CD4-positive, alpha-beta T cell treated with Interleukin-4 for 4 hours (primary cell): ENCODE measurements at regions not wholly inside any gene's neighbourhood (a gene's known extent, or its start where the extent isn't known, plus 50 kb on each side); places are given as distances from the start of the nearest gene placed in this dataset.
"Not testable (repeated sequence)": the region's sequence is repeated elsewhere in the genome, so short reads cannot be mapped to it uniquely, and the experiment has no call there.

Experiments
- DNase-seq: peaks from one replicate; pipeline ENCODE4 v3.0.0-alpha.2; 2020

- DNase-seq, result no peak
Observed at GRCh38 chr5:17039170-17039569, 103.1 kb upstream of the MYO10 start.

DNA sequence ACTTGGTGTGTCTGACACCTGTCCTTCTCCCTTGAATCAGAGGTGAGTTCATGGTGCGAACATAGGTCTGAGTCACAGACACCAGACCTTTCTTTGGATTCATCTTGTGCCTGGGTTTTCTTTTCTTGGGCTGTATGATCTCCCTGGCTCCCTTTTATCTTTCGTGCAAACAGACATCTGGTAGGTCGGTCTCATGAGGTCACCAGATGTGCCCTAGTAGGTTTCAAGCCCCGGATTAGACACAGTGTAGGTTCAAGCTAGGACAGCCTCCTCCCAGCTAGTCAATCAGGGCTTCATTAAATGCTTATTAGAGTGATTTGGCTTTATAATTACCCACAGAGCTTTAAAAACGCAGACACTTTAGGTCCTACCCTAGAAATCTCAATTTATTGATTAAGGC is 106.0 kb upstream of the MYO10 start:
- DNase-seq, result no peak

DNA sequence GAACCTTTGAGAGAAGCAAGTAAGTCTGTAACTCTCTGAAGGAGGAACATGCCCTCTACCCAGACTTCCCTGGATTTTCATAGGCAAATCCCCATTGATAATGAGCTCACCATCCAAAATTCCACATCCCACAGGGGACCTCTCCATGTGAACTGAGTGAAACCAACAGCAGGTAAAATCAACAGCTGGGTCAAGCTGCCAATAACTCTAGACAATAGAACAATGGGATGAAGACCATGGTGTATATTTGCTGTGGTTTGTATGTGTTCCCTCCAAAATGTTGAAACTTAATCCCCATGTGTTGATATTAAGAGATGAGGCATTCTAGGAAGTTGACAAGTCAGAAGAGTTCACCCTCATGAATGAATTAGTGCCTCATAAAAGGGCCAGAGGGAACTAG is 110.2 kb upstream of the MYO10 start:
- no peak for DNase-seq

DNA sequence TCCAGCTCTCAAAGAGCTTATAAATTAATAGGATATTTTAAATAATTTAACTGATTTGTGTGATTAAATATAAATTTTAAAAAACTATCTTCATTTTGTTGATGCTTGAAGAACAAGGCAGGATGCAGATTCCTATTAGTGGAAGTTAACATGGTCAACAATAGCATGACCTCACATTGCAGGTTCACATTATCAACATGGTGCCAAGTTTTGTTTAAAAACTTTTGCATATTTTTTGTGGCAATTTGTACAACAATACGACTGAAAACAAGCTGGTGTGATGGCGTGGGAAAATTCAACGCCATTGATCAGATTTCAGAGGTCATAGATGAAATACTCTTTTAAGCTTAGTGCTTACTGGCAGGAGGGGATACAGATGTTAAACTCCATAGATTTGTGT is 114.1 kb upstream of the MYO10 start:
- DNase-seq, result no peak

DNA sequence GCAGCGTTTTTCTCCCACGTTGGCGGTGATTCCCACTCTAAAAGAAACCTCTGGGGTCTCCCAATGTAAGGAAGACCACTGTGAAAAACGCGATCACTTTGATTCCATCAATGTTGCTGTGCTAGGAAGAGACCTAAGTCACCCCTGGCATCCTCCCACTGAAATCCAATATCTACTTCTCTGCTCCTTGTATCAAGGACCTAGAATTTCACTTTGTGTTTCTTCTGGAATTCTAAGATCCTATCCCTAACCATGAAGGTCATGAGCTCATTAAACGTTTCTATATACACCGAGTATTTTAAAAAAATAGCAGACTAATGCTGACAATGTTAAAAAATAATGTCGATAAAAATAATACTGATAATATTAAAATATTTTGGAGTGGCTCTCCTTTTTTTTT is 118.8 kb upstream of the MYO10 start:
- no peak for DNase-seq

DNA sequence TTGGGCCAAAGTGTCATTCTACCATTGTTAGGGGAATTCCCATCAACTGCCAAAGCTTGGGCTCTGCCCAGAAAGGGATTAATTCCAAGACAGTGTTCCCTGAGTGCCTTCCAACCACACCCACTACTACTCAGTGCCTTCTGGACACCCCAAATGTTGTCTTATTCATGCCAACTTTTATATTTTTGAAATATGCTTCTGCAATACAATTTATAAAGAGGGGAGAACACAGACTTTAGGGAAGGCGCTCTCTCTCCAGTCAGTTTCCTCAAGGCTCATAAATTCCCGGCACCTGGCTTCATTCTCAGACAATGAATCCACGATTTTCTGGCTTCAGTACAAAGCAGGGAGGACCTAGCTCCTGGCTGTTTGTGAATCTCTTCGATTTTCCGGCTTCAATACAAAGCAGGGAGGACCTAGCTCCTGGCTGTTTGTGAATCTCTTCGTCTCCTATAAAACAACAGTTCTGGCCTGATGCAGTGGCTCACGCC is 120.1 kb upstream of the MYO10 start:
- DNase-seq, result no peak

DNA sequence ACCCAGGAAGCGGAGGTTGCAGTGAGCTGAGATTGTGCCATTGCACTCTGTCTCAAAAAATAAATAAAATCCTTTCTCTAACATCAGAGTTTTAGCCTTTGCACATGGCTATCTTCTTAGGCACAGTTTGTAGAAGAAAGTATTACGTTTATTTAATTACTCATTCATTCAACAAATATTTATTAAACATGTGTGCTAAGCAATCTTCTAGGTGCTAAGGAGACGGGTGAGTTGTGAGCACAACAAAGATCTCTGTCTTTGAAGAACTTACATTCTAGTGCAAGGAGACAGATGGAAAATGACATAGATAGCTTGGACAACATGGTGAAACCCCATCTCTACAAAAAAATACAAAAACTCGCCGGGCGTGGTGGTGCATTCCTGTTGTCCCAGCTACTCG is 122.3 kb upstream of the MYO10 start:
- no peak for DNase-seq

DNA sequence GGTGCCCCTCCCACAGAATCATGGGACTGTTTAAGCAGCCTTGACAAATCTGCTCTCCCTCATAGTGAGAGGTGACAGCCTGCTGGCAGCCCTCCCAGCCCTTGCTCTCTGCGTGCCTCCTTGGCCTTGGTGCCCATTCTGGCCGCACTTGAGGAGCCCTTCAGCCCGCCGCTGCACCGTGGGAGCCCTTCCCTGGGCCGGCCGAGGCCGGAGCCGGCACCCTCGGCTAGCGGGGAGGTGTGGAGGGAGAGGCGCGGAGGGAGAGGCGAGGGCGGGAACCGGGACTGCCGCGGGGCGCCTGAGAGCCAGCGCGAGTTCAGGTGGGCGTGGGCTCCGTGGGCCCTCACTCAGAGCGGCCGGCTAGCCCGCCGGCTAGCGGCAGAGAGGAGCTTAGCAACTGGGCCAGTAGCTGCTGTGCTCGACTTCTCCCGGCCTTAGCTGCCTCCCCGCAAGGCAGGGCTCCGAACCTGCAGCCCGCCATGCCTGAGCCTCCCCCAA is 125.9 kb upstream of the MYO10 start:
- DNase-seq, result no peak

DNA sequence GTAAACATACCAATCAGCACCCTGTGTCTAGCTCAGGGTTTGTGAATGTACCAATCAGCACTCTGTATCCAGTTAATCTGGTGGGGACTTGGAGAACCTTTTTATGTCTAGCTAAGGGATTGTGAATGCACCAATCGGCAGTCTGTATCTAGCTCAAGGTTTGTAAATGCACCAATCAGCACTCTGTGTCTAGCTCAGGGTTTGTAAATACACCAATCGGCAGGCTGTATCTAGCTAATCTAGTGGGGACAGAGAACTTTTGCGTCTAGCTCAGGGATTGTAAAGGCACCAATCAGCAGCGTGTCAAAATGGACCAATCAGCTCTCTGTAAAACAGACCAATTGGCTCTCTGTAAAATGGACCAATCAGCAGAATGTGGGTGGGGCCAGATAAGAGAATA is 126.7 kb upstream of the MYO10 start:
- DNase-seq, result not testable (repeated sequence)

DNA sequence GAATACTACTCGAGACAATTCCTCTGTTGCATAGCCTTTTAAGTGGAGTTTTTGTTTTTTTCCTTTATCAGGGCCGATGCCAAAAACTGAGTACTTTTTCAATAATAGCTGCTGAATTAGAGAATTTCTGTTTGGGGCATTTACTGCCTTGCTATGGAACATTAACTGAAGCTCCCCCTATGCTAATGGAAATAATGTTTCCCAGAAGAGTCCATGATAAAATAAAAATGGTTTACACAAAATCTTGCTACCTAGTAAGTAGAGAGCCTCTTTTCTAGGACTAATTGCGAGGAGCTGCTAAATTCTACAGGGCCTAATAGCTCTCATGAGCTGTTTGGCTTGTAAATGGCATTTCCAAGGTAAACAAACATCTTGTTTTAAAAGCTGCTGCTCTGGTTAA is 128.2 kb upstream of the MYO10 start:
- DNase-seq, result no peak

DNA sequence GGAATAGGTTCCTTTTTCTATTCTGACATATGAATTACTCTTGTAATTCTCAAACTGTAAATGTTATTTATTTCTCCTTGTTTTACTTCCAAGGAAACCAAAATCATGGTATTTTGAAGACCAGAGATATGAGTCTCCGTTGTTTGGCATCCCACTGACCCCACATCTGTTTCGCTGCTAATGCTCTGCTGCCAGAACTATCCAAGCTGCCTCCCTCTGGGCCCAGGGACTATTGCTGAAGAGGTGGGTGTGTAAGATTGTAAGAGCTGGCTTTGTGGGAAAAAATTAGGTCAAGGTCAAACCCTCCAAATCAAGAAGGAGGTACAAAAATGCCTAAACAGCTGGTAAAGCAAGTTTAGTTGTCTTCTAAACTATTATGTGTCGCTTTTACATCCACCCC is 129.4 kb upstream of the MYO10 start:
- DNase-seq, result no peak

DNA sequence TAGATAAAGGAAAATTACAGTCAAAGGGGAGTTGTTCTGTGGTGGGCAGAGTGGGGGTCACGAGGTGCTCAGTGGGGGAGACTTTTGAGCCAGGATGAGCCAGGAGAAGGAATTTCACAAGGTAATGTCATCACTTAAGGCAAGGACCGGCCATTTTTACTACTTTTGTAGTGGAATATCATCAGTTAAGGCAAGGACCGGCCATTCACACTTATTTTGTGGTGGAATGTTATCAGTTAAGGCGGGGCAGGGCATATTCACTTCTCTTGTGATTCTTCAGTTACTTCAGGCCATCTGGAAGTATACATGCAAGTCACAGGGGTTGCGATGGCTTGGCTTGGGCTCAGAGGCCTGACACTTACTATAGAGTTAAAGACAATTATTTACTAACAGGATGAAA is 129.9 kb upstream of the MYO10 start:
- DNase-seq, result not testable (repeated sequence)

GRCh38 chr5:17067657-17068392 is 131.7 kb upstream of the MYO10 start:
- no peak for DNase-seq

- no peak for DNase-seq
Observed at GRCh38 chr5:17069995-17070511, 134.0 kb upstream of the MYO10 start.

DNA sequence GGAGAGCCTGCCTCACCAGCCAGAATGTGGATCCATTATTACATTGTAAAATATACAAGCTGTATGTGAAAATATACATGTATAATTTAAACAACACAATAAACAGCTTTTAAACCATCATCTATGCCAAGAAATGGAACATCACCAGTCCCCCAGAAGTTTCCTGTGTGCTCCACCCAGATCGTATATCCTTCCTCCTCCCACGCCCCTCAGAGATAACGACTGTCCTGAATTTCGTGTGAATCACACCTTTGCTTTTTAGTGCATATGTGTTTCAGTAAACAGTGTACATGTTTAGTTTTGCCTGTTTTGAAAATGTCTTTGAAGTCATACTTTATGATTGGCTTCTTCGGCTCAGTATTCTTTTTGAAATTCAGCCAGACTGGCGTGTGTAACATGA is 134.6 kb upstream of the MYO10 start:
- DNase-seq, result no peak

DNA sequence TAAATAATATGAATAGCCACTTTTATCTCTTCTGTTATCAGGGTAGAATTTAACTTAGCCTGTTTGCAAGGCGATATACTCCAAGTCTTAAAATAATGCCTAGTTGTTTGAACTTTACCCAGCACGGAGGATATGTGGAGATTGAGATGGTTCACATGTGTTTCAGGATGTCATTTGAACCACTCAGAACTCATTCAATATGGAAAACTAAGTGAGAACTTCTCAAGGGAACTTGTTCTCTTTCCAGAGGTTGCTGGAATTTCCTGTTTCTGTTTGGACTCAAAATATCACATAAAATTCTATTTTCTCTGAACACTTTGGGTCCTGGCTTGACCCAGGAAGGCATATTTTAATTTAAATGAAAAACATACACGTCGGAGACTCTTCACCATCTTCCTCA is 139.1 kb upstream of the MYO10 start:
- no peak for DNase-seq

- DNase-seq, result no peak
Observed at GRCh38 chr5:17076272-17076671, 140.2 kb upstream of the MYO10 start.

GRCh38 chr5:17077440-17078233 is 139.8 kb upstream of the BASP1 start:
- DNase-seq, result no peak

DNA sequence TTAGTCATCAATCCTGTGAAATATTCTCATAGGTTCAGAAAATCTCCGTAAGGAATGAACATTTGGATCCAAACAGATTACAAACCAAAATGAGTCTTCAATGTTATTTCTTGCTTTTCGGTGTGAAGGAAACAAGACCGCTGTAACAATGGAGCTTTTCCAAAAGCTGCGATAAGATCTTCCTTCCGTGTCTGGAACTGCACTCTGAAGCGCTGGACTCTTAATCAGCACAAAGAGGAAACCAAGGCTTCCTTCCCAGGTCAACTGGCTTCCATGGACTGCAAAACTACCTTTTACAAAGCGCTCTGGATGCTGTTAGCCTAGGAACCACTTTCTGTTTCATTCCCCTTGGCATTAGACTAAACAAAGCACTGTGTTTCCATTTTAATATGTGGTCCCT is 137.9 kb upstream of the BASP1 start:
- no peak for DNase-seq

GRCh38 chr5:17080361-17080760 is 137.1 kb upstream of the BASP1 start:
- no peak for DNase-seq

GRCh38 chr5:17081142-17081541 is 136.3 kb upstream of the BASP1 start:
- DNase-seq, result no peak

DNA sequence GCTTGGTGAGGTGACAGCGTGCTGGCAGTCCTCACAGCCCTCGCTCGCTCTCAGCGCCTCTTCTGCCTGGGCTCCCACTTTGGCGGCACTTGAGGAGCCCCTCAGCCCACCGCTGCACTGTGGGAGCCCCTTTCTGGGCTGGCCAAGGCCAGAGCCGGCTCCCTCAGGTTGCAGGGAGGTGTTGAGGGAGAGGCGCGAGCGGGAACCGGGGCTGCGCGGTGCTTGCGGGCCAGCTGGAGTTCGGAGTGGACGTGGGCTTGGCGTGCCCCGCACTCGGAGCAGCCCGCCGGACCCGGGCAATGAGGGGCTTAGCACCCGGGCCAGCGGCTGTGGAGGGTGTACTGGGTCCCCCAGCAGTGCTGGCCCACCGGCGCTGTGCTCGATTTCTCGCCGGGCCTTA is 134.2 kb upstream of the BASP1 start:
- DNase-seq, result not testable (repeated sequence)

GRCh38 chr5:17087035-17087434 is 130.4 kb upstream of the BASP1 start:
- DNase-seq, result no peak

DNA sequence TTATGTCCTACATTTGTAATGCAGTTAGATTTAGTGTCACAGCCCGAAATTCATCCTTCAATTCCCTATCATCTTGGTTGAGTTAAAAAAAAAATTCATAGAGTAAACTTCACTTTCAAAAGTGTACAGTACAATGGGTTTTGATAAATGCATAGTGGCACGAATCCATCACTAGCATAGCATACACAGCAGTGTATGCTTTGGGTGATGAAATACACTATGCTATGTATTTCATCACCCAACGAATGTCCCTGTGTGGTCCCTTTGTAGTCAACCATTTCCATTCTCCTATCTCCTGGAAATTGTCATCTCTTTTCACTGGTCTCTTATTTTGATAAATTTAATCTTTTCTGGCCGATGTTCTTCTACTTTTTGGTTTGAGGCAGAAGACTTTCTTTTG is 129.4 kb upstream of the BASP1 start:
- no peak for DNase-seq
